ENCODE measurements at regions not wholly inside any gene's neighbourhood (a gene's known extent, or its start where the extent isn't known, plus 50 kb on each side); places are given as distances from the start of the nearest gene placed in this dataset.

- H3K4me1 Mint-ChIP-seq (ENCODE audit: low read depth, unreplicated experiment), result no peaks in the 10 kb centered on the region
- peaks cover 10% of the 10 kb centered on the region for H3K9me3 Mint-ChIP-seq (ENCODE audit: low read depth, unreplicated experiment)
- no peak for TF ChIP-seq CTCF (IDR thresholded peaks at IDR 0.05; ENCODE audit: unreplicated experiment)
- no TSS peak for BruUV-seq (replicated peaks)
- DNase-seq, result no peak
- H3K4me3 Mint-ChIP-seq (ENCODE audit: low read depth, unreplicated experiment), result no peak overlapping the region
- CTCF ChIA-PET, result no interaction called here
- H3K36me3 Mint-ChIP-seq (ENCODE audit: insufficient read depth, unreplicated experiment), result no peaks in the 10 kb centered on the region
- H3K27ac Mint-ChIP-seq (ENCODE audit: unreplicated experiment), result no peak overlapping the region
- intact Hi-C loops (cut with micrococcal nuclease; ENCODE audit: unreplicated experiment), result no loop called here
- no peaks in the 10 kb centered on the region for H3K27me3 Mint-ChIP-seq (ENCODE audit: unreplicated experiment)
These were observed 137.8 kb upstream of the AJAP1 start for GRCh38 chr1:4516596-4516995.

GRCh38 chr1:4517186-4517954 is 137.0 kb upstream of the AJAP1 start:
- Mint-ChIP-seq H3K27me3 (ENCODE audit: unreplicated experiment) (no peaks in the 10 kb centered on the region), H3K9me3 (ENCODE audit: low read depth, unreplicated experiment) (peaks cover 7% of the 10 kb centered on the region), H3K4me3 (ENCODE audit: low read depth, unreplicated experiment) (no peak overlapping the region), H3K4me1 (ENCODE audit: low read depth, unreplicated experiment) (no peaks in the 10 kb centered on the region), H3K27ac (ENCODE audit: unreplicated experiment) (no peak overlapping the region), H3K36me3 (ENCODE audit: insufficient read depth, unreplicated experiment) (no peaks in the 10 kb centered on the region)
- intact Hi-C loops (cut with micrococcal nuclease; ENCODE audit: unreplicated experiment), result no loop called here
- CTCF ChIA-PET, result no interaction called here
- TF ChIP-seq CTCF (IDR thresholded peaks at IDR 0.05; ENCODE audit: unreplicated experiment), result no peak
- no TSS peak for BruUV-seq (replicated peaks)
- DNase-seq, result no peak

- Mint-ChIP-seq H3K4me3 (ENCODE audit: low read depth, unreplicated experiment) (no peak overlapping the region), H3K9me3 (ENCODE audit: low read depth, unreplicated experiment) (peaks cover 8% of the 10 kb centered on the region), H3K27me3 (ENCODE audit: unreplicated experiment) (no peaks in the 10 kb centered on the region), H3K36me3 (ENCODE audit: insufficient read depth, unreplicated experiment) (no peaks in the 10 kb centered on the region), H3K4me1 (ENCODE audit: low read depth, unreplicated experiment) (no peaks in the 10 kb centered on the region), H3K27ac (ENCODE audit: unreplicated experiment) (no peak overlapping the region)
- DNase-seq, result no peak
- CTCF ChIA-PET, result no interaction called here
- no TSS peak for BruUV-seq (replicated peaks)
- intact Hi-C loops (cut with micrococcal nuclease; ENCODE audit: unreplicated experiment), result no loop called here
- TF ChIP-seq CTCF (IDR thresholded peaks at IDR 0.05; ENCODE audit: unreplicated experiment), result no peak
These were observed 135.8 kb upstream of the AJAP1 start for GRCh38 chr1:4518621-4519020.

GRCh38 chr1:4519954-4520353 is 134.5 kb upstream of the AJAP1 start:
- H3K4me3 Mint-ChIP-seq (ENCODE audit: low read depth, unreplicated experiment), result no peak overlapping the region
- no peaks in the 10 kb centered on the region for H3K27me3 Mint-ChIP-seq (ENCODE audit: unreplicated experiment)
- H3K4me1 Mint-ChIP-seq (ENCODE audit: low read depth, unreplicated experiment), result no peaks in the 10 kb centered on the region
- CTCF ChIA-PET, result no interaction called here
- DNase-seq, result no peak
- H3K36me3 Mint-ChIP-seq (ENCODE audit: insufficient read depth, unreplicated experiment), result no peaks in the 10 kb centered on the region
- H3K9me3 Mint-ChIP-seq (ENCODE audit: low read depth, unreplicated experiment), result peaks cover 8% of the 10 kb centered on the region
- intact Hi-C loops (cut with micrococcal nuclease; ENCODE audit: unreplicated experiment), result no loop called here
- no peak for TF ChIP-seq CTCF (IDR thresholded peaks at IDR 0.05; ENCODE audit: unreplicated experiment)
- BruUV-seq (replicated peaks), result no TSS peak
- no peak overlapping the region for H3K27ac Mint-ChIP-seq (ENCODE audit: unreplicated experiment)
